Stimulated activated CD4-positive, alpha-beta T cell treated with anti-CD3 and anti-CD28 coated beads, TNF-alpha, amount 100 ng/mL, for 48 hours (primary cell): ENCODE measurements at regions not wholly inside any gene's neighbourhood (a gene's known extent, or its start where the extent isn't known, plus 50 kb on each side); places are given as distances from the start of the nearest gene placed in this dataset.
"Not testable (repeated sequence)": the region's sequence is repeated elsewhere in the genome, so short reads cannot be mapped to it uniquely, and the experiment has no call there.

ENCODE experiments used
- DNase-seq, 3 donors: peaks; one replicate each; pipeline ENCODE4 v3.0.0-alpha.2; 2020; ENCODE audit warnings: low read depth in 3 of 3

GRCh38 chr1:194080826-194081225 lies 894.4 kb upstream of the B3GALT2 start:
- no peak for DNase-seq

GRCh38 chr1:194078765-194079164 lies 892.4 kb upstream of the B3GALT2 start:
- no peak for DNase-seq

- DNase-seq = no peak
Measured at GRCh38 chr1:194076646-194077045, 890.2 kb upstream of the B3GALT2 start.

GRCh38 chr1:194073833-194074232 lies 887.4 kb upstream of the B3GALT2 start:
- no peak for DNase-seq

- DNase-seq = no peak
Measured at GRCh38 chr1:194071205-194071604, 884.8 kb upstream of the B3GALT2 start.

GRCh38 chr1:194069831-194070218 lies 883.4 kb upstream of the B3GALT2 start:
- DNase-seq = no peak

- no peak for DNase-seq
Measured at GRCh38 chr1:194069168-194069830, 882.9 kb upstream of the B3GALT2 start.

- no peak for DNase-seq
Measured at GRCh38 chr1:194068446-194069167, 882.2 kb upstream of the B3GALT2 start.

GRCh38 chr1:194067772-194068171 lies 881.4 kb upstream of the B3GALT2 start:
- no peak for DNase-seq

- DNase-seq = no peak
Measured at GRCh38 chr1:194062962-194063361, 876.5 kb upstream of the B3GALT2 start.

- DNase-seq = no peak
Measured at GRCh38 chr1:194062526-194062925, 876.1 kb upstream of the B3GALT2 start.

GRCh38 chr1:194060481-194060880 lies 874.1 kb upstream of the B3GALT2 start:
- DNase-seq = no peak

- DNase-seq = not testable (repeated sequence)
Measured at GRCh38 chr1:194058268-194058667, 871.9 kb upstream of the B3GALT2 start.

- no peak for DNase-seq
Measured at GRCh38 chr1:194056169-194056568, 869.8 kb upstream of the B3GALT2 start.

- no peak for DNase-seq
Measured at GRCh38 chr1:194055536-194055935, 869.1 kb upstream of the B3GALT2 start.

- DNase-seq = no peak
Measured at GRCh38 chr1:194052514-194053338, 866.3 kb upstream of the B3GALT2 start.

GRCh38 chr1:194047921-194048320 lies 861.5 kb upstream of the B3GALT2 start:
- DNase-seq = no peak

- no peak for DNase-seq
Measured at GRCh38 chr1:194047206-194047605, 860.8 kb upstream of the B3GALT2 start.

GRCh38 chr1:194045416-194045815 lies 859.0 kb upstream of the B3GALT2 start:
- no peak for DNase-seq

- DNase-seq = no peak
Measured at GRCh38 chr1:194044892-194045291, 858.5 kb upstream of the B3GALT2 start.

GRCh38 chr1:194043984-194044755 lies 857.8 kb upstream of the B3GALT2 start:
- no peak for DNase-seq

GRCh38 chr1:194042736-194043135 lies 856.3 kb upstream of the B3GALT2 start:
- DNase-seq = no peak
